PFSK-1 (cell line): ENCODE measurements at regions not wholly inside any gene's neighbourhood (a gene's known extent, or its start where the extent isn't known, plus 50 kb on each side); places are given as distances from the start of the nearest gene placed in this dataset.

Source experiments
- FOXP2 ChIP-seq: optimal IDR thresholded peaks from 2 replicates; pipeline ENCODE3; 2011; ENCODE audit warnings: borderline replicate concordance, control low read depth, inconsistent platforms; ENCODE audit not compliant: insufficient read depth; ENCODE audit errors: extremely low read length, extremely low read depth
- POLR2AphosphoS5 ChIP-seq: IDR thresholded peaks from 2 replicates; pipeline ENCODE4 v1.6.1; 2012; ENCODE audit warnings: low read depth, mild to moderate bottlenecking, control low read depth, low read length, moderate library complexity
- REST ChIP-seq, 2 experiments: IDR thresholded peaks; 2 replicates each; pipeline versions ENCODE4 v1.6.1 to v1.8.0; 2011 to 2012; ENCODE audit warnings: low read depth in 2 of 2, low read length in 2 of 2, control low read depth in 1 of 2, inconsistent platforms in 1 of 2, mild to moderate bottlenecking in 1 of 2, moderate library complexity in 1 of 2; ENCODE audit not compliant: insufficient read depth in 1 of 2
- SIN3A ChIP-seq: IDR thresholded peaks from 2 replicates; pipeline ENCODE4 v1.6.1; 2012; ENCODE audit warnings: mild to moderate bottlenecking, low read length, moderate library complexity, borderline replicate concordance; ENCODE audit not compliant: insufficient read depth
- TAF1 ChIP-seq: IDR thresholded peaks from 2 replicates; pipeline ENCODE4 v1.6.1; 2012; ENCODE audit warnings: low read length, control low read depth, borderline replicate concordance; ENCODE audit not compliant: insufficient read depth

- TF ChIP-seq POLR2AphosphoS5: no peak
- no peak for TF ChIP-seq TAF1
- no peak for TF ChIP-seq FOXP2
- no peak for TF ChIP-seq SIN3A
- no peak for TF ChIP-seq REST (IDR thresholded peaks at IDR 0.05; ENCODE audit: insufficient read depth in 1 of 2, low read depth in 2 of 2, low read length in 2 of 2)
Observed at GRCh38 chr3:160047876-160048275, 59.2 kb downstream of the IL12A start.

DNA sequence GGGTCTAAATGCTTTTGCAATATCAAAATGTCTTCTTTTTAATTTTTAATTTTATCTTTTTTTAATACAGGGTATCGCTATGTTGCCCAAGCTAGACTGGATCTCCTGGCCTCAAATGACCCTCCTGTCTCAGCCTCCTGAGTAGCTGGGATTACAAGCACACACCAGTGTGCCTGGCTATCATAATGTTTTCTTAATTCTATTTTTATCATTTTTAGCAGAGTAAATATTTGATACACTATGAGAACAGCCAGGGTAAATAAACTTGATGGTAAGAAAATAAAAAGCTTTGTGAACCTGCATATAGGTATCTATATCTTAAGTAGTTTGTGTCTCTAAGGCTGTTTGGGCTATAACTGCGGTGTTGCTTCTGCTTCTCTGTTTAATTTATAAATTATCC is 60.4 kb downstream of the IL12A start:
- TF ChIP-seq POLR2AphosphoS5: no peak
- no peak for TF ChIP-seq SIN3A
- TF ChIP-seq TAF1: no peak
- no peak for TF ChIP-seq FOXP2
- TF ChIP-seq REST (IDR thresholded peaks at IDR 0.05; ENCODE audit: insufficient read depth in 1 of 2, low read depth in 2 of 2, low read length in 2 of 2): no peak

GRCh38 chr3:160049565-160049964 is 60.9 kb downstream of the IL12A start:
- TF ChIP-seq TAF1: no peak
- no peak for TF ChIP-seq SIN3A
- no peak for TF ChIP-seq POLR2AphosphoS5
- no peak for TF ChIP-seq REST (IDR thresholded peaks at IDR 0.05; ENCODE audit: insufficient read depth in 1 of 2, low read depth in 2 of 2, low read length in 2 of 2)
- no peak for TF ChIP-seq FOXP2

DNA sequence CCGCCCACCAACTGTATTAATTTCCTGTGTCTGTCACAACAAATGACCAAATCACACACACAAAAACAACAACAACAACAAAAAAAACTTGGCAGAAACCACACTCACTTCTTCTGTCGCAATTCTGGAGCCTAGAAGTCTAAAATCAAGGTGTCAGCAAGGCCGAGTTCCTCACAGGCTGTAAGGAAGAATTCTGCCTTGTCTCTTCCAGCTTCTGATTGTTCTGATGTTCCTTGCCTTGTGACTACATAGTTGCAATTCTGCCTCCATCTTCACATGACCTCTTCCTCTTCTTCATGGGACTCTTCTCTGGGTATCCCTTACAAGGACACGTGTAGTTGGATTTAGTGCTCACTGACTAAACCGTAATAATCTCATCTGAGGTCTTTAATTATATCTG is 61.4 kb downstream of the IL12A start:
- TF ChIP-seq SIN3A (no peak), FOXP2 (no peak), TAF1 (no peak), POLR2AphosphoS5 (no peak), REST (IDR thresholded peaks at IDR 0.05; ENCODE audit: insufficient read depth in 1 of 2, low read depth in 2 of 2, low read length in 2 of 2) (no peak)

- TF ChIP-seq POLR2AphosphoS5 (no peak), TAF1 (no peak), REST (IDR thresholded peaks at IDR 0.05; ENCODE audit: insufficient read depth in 1 of 2, low read depth in 2 of 2, low read length in 2 of 2) (no peak), SIN3A (no peak), FOXP2 (no peak)
Observed at GRCh38 chr3:160052385-160053047, 63.9 kb downstream of the IL12A start.
